HCT116 (cell line): ENCODE measurements at regions not wholly inside any gene's neighbourhood (a gene's known extent, or its start where the extent isn't known, plus 50 kb on each side); places are given as distances from the start of the nearest gene placed in this dataset.

Experiments used
- ATAC-seq: fragments of 200-7000 bp; cut with Tn5 transposase; 2 replicates; pipeline ENCODE4 v1.9.1; 2020; ENCODE audit warnings: mild to moderate bottlenecking, moderate library complexity
- BruUV-seq: library from RNA; stranded (reverse); fragments of 400-500 nt; replicated peaks from 2 replicates; lab custom pipeline; 2021; lab: Mats Ljungman, UMichigan
- CTCF ChIA-PET: fragments of 300-600 bp; sonication (Branson Sonifier 250); formaldehyde crosslinking; loops from one replicate; lab custom pipeline; 2021; ENCODE audit warnings: antibody characterized with exemption; lab: Charles Lee
- POLR2A ChIA-PET: fragments of 300-600, 350-600 bp; sonication (Branson Sonifier 250); formaldehyde crosslinking; loops from one replicate; lab custom pipeline; 2021; ENCODE audit warnings: antibody characterized with exemption; lab: Charles Lee
- RAD21 ChIA-PET, 2 experiments: fragments of 300-600 bp; sonication (Branson Sonifier 250); formaldehyde crosslinking; loops; one replicate each; lab custom pipeline; 2023; ENCODE audit warnings: low total read pairs in 2 of 2; ENCODE audit not compliant: uncharacterized antibody in 2 of 2, unreplicated experiment in 2 of 2, low non-redundant PET in 1 of 2; lab: Charles Lee
- DNase-seq: peaks from one replicate; pipeline ENCODE4 v3.0.0-alpha.2; 2010; ENCODE audit warnings: low read depth, low spot score
- H2AFZ ChIP-seq: fragments of 200-600 bp; shearing (Covaris generic), sonication (generic); 2 replicates; pipeline ENCODE4 v1.6.1; 2017; ENCODE audit warnings: low read depth, mixed run types, mixed read lengths, antibody characterized with exemption, low read length; ENCODE audit not compliant: poor library complexity, severe bottlenecking
- H3K27ac ChIP-seq: 2 replicates; pipeline ENCODE4 v1.5.1; 2012; ENCODE audit warnings: low read depth, low read length
- H3K27me3 ChIP-seq: fragments of 200-600 bp; sonication (generic); 2 replicates; pipeline ENCODE4 v1.6.1; 2016; ENCODE audit warnings: mixed run types, low read length, mixed read lengths; ENCODE audit not compliant: insufficient read depth
- H3K36me3 ChIP-seq, 2 experiments: fragments of 200-500 bp in 1 of 2; fragments of 200-600 bp in 1 of 2; sonication (Bioruptor generic) in 1 of 2; sonication (generic) in 1 of 2; 2 replicates each; pipeline versions ENCODE4 v1.5.1 to v1.6.1; 2014 to 2016; ENCODE audit warnings: low read length in 2 of 2, inconsistent platforms in 1 of 2, mixed read lengths in 1 of 2, mixed run types in 1 of 2; ENCODE audit not compliant: insufficient read depth in 2 of 2, control insufficient read depth in 1 of 2
- H3K4me1 ChIP-seq, 2 experiments: fragments of 200-600 bp in 1 of 2; sonication (generic) in 1 of 2; 2 replicates each; pipeline versions ENCODE4 v1.5.1 to v1.6.1; 2012 to 2017; ENCODE audit warnings: low read length in 2 of 2, inconsistent platforms in 1 of 2, mild to moderate bottlenecking in 1 of 2, mixed read lengths in 1 of 2, mixed run types in 1 of 2, moderate library complexity in 1 of 2; ENCODE audit not compliant: insufficient read depth in 2 of 2, control insufficient read depth in 1 of 2
- H3K4me2 ChIP-seq: fragments of 200-600 bp; sonication (generic); 2 replicates; pipeline ENCODE4 v1.6.1; 2017; ENCODE audit warnings: mixed run types, low read length, mixed read lengths
- H3K4me3 ChIP-seq, 2 experiments: fragments of 200-600 bp in 1 of 2; sonication (generic) in 1 of 2; replicated peaks in 1 of 2; 2 replicates each; pipeline ENCODE4 v1.5.1; 2011 to 2016; ENCODE audit warnings: low read length in 2 of 2, control low read depth in 1 of 2, low read depth in 1 of 2, mild to moderate bottlenecking in 1 of 2, mixed read lengths in 1 of 2, mixed run types in 1 of 2
- H3K79me2 ChIP-seq: fragments of 200-600 bp; sonication (generic); 2 replicates; pipeline ENCODE4 v1.6.1; 2017; ENCODE audit warnings: mild to moderate bottlenecking, mixed run types, low read length, moderate library complexity, mixed read lengths; ENCODE audit not compliant: insufficient read depth
- H3K9ac ChIP-seq: fragments of 200-600 bp; sonication (generic); 2 replicates; pipeline ENCODE4 v1.6.1; 2016; ENCODE audit warnings: low read length, mixed read lengths
- H3K9me2 ChIP-seq: fragments of 200-600 bp; sonication (generic), shearing (Covaris generic); 2 replicates; pipeline ENCODE4 v1.6.1; 2017; ENCODE audit warnings: mixed run types, mild to moderate bottlenecking, moderate library complexity; ENCODE audit not compliant: insufficient read depth
- H3K9me3 ChIP-seq, 2 experiments: fragments of 200-500 bp in 1 of 2; fragments of 200-600 bp in 1 of 2; sonication (Bioruptor generic) in 1 of 2; sonication (generic) in 1 of 2; 2 replicates each; pipeline ENCODE4 v1.6.1; 2014 to 2017; ENCODE audit warnings: low read length in 2 of 2, mixed read lengths in 2 of 2, inconsistent platforms in 1 of 2, low read depth in 1 of 2, mild to moderate bottlenecking in 1 of 2, mixed run types in 1 of 2, moderate library complexity in 1 of 2; ENCODE audit not compliant: control insufficient read depth in 1 of 2, insufficient read depth in 1 of 2
- H4K20me1 ChIP-seq: fragments of 200-600 bp; sonication (generic), shearing (Covaris generic); 2 replicates; pipeline ENCODE4 v1.6.1; 2017; ENCODE audit warnings: mixed run types, mild to moderate bottlenecking, moderate library complexity; ENCODE audit not compliant: insufficient read depth
- ATF3 ChIP-seq: IDR thresholded peaks from 2 replicates; pipeline ENCODE4 v1.6.1; 2012
- CTCF ChIP-seq, 3 experiments: fragments of 200-600 bp in 1 of 3; sonication (generic) in 1 of 3; IDR thresholded peaks in 2 of 3; conservative IDR thresholded peaks in 1 of 3; 2 replicates each; pipeline ENCODE4 v1.5.1; 2012 to 2017; ENCODE audit warnings: low read depth in 2 of 3, low read length in 2 of 3, antibody characterized with exemption in 1 of 3, borderline replicate concordance in 1 of 3, control low read depth in 1 of 3, mild to moderate bottlenecking in 1 of 3, mixed read lengths in 1 of 3, mixed run types in 1 of 3, moderate library complexity in 1 of 3; ENCODE audit not compliant: insufficient read depth in 1 of 3
- POLR2A ChIP-seq: IDR thresholded peaks from 2 replicates; pipeline ENCODE4 v1.7.0; 2011; ENCODE audit warnings: borderline replicate concordance; ENCODE audit not compliant: insufficient read depth, insufficient read length; ENCODE audit errors: extremely low read depth
- RAD21 ChIP-seq: IDR thresholded peaks from 2 replicates; pipeline ENCODE4 v1.6.1; 2012; ENCODE audit warnings: low read depth, mild to moderate bottlenecking
- SP1 ChIP-seq: IDR thresholded peaks from 2 replicates; pipeline ENCODE4 v1.6.1; 2012; ENCODE audit warnings: low read depth
- SRF ChIP-seq: IDR thresholded peaks from 2 replicates; pipeline ENCODE4 v1.6.1; 2012; ENCODE audit warnings: low read depth
- ZNF274 ChIP-seq: fragments of 200-500 bp; sonication (Bioruptor generic); IDR thresholded peaks from 2 replicates; pipeline ENCODE4 v1.6.1; 2014; ENCODE audit warnings: mild to moderate bottlenecking, low read depth, low read length, inconsistent platforms
- intact Hi-C: fragments of 100-400 bp; cut with micrococcal nuclease; formaldehyde crosslinking; loops from 2 replicates; pipeline ENCODE4 v1.10.0; 2022
- TF ChIP-seq, protein P1 (sequence below): IDR thresholded peaks from 2 replicates; pipeline ENCODE4 v1.6.1; 2012; ENCODE audit warnings: low read depth

DNA sequence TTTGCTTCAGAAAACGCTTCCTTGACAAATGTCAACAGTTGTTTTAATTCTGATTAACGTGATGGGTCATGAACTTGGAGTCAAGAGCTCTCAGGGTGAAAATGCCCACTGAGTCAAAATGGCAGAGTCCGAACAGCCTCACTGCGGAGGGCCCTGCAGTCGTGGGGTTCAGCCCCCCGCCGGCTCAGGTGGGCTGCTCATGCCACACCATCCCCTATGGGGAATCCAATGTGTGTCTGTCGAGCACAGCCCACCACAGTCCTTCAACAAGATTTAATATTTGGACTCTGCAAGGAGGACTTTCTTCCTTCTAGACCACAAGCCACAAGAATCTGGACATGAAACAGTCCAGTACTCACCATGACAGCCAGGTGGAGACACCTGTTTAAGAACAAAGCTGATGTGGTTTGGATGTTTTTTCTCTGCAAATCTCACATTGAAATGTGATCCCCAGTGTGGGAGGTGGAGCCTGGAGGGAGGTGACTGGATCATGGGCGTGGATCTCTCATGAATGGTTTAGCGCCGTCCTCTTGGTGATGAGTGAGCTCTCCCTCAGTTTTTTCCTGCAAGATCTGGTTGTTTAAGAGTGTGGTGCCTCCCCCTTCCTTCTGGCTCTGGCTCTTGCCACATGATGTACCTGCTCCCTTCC lies 201.0 kb downstream of the NDUFA10 start:
- Histone ChIP-seq H3K9me3 (no peaks in the 10 kb centered on the region), H4K20me1 (no peaks in the 10 kb centered on the region), H3K9ac (no peak overlapping the region), H3K4me2 (peak overlapping the region; percentile 54), H3K27me3 (peaks cover 26% of the 10 kb centered on the region; the same call in 1 of the 2 replicates), H3K36me3 (no peaks in the 10 kb centered on the region), H3K4me1 (peaks cover 15 to 18% of the 10 kb centered on the region in 2 experiments; a peak in 3 of 4 replicates), H3K79me2 (no peaks in the 10 kb centered on the region), H3K9me2 (no peaks in the 10 kb centered on the region), H3K4me3 (no peak overlapping the region), H2AFZ (peak overlapping the region; percentile 85), H3K27ac (no peak overlapping the region)
- RAD21 ChIA-PET, result no interaction called here
- intact Hi-C loops, result loop anchor here (1.0 to 2.0 kb wide), 3 partner anchors 58 to 321 kb away; no protein-coding TSS in a partner anchor
- POLR2A ChIA-PET, result no interaction called here
- DNase-seq, result peak; percentile 85
- no TSS peak for BruUV-seq
- CTCF ChIA-PET, result interaction anchor here (0.7 to 2.5 kb wide), 10 partner anchors 9 to 440 kb away, joined by 3 to 14 read pairs (median 4); no protein-coding TSS in a partner anchor
- peak; percentile 94 for ATAC-seq
- TF ChIP-seq ZNF274 (no peak), CTCF (IDR thresholded peaks at IDR 0.05 in 2 of 3, conservative IDR thresholded peaks at IDR 0.05 in 1 of 3; ENCODE audit: borderline replicate concordance in 1 of 3, insufficient read depth in 1 of 3, low read depth in 2 of 3, low read length in 2 of 3) (peak; percentile 65 to 79 (median 74); a peak in 5 of 6 replicates), ATF3 (no peak), SRF (no peak; the same call in 1 of the 2 replicates), POLR2A (no peak), SP1 (no peak), RAD21 (peak; percentile 85)
- TF ChIP-seq, protein P1, sequence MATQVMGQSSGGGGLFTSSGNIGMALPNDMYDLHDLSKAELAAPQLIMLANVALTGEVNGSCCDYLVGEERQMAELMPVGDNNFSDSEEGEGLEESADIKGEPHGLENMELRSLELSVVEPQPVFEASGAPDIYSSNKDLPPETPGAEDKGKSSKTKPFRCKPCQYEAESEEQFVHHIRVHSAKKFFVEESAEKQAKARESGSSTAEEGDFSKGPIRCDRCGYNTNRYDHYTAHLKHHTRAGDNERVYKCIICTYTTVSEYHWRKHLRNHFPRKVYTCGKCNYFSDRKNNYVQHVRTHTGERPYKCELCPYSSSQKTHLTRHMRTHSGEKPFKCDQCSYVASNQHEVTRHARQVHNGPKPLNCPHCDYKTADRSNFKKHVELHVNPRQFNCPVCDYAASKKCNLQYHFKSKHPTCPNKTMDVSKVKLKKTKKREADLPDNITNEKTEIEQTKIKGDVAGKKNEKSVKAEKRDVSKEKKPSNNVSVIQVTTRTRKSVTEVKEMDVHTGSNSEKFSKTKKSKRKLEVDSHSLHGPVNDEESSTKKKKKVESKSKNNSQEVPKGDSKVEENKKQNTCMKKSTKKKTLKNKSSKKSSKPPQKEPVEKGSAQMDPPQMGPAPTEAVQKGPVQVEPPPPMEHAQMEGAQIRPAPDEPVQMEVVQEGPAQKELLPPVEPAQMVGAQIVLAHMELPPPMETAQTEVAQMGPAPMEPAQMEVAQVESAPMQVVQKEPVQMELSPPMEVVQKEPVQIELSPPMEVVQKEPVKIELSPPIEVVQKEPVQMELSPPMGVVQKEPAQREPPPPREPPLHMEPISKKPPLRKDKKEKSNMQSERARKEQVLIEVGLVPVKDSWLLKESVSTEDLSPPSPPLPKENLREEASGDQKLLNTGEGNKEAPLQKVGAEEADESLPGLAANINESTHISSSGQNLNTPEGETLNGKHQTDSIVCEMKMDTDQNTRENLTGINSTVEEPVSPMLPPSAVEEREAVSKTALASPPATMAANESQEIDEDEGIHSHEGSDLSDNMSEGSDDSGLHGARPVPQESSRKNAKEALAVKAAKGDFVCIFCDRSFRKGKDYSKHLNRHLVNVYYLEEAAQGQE, result no peak
